ENCODE measurements at regions not wholly inside any gene's neighbourhood (a gene's known extent, or its start where the extent isn't known, plus 50 kb on each side); places are given as distances from the start of the nearest gene placed in this dataset.
"Not testable (repeated sequence)": the region's sequence is repeated elsewhere in the genome, so short reads cannot be mapped to it uniquely, and the experiment has no call there.

GRCh38 chr6:139962654-139963347 lies 588.4 kb upstream of the CITED2 start:
- no peak for DNase-seq (ENCODE audit: low spot score)

- DNase-seq (ENCODE audit: low spot score), result no peak
These were observed 586.7 kb upstream of the CITED2 start for GRCh38 chr6:139961190-139961589.

DNA sequence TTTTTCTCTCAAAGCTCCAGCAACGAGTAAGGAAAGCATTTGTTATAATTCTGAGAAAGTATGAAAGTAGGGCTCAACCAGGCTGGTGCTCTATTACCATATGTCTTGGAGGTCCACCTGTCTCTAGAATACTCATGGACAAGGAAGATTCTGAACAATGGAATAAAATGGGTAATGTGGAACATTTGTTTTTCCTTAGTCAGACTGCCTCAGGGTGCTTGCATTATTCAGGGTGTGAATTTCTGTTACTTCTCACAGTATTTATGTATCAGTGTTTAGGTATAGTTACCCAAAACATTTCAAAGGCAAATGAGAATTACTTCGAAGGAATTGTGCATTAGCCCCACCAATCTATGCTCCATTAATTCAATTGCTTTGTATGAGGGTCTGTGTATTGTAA lies 586.2 kb upstream of the CITED2 start:
- no peak for DNase-seq (ENCODE audit: low spot score)

- DNase-seq (ENCODE audit: low spot score), result no peak
These were observed 581.1 kb upstream of the CITED2 start for GRCh38 chr6:139955366-139956155.

GRCh38 chr6:139954463-139955071 lies 580.1 kb upstream of the CITED2 start:
- no peak for DNase-seq (ENCODE audit: low spot score)

GRCh38 chr6:139953780-139954179 lies 579.3 kb upstream of the CITED2 start:
- DNase-seq (ENCODE audit: low spot score), result not testable (repeated sequence)

GRCh38 chr6:139951172-139951571 lies 576.7 kb upstream of the CITED2 start:
- DNase-seq (ENCODE audit: low spot score), result no peak

DNA sequence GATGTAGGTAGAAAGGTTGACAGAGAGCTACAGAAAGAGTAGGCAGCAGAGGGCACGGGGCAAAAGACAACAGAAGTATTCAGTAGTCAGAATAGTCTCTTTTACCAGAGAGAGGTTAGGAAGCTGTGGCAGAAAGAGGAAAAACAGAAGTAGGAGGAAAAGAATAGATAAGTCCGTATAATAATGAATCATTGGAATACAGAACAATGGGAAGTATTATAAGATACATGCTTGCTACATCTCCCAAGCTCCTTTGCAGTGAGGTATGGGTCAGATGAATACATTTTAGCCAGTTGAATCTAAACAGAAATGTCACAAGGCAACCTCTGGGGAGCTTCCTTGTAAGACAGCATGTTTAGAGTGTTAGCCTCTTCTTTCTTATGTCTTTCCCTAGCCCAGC lies 570.5 kb upstream of the CITED2 start:
- no peak for DNase-seq (ENCODE audit: low spot score)

DNA sequence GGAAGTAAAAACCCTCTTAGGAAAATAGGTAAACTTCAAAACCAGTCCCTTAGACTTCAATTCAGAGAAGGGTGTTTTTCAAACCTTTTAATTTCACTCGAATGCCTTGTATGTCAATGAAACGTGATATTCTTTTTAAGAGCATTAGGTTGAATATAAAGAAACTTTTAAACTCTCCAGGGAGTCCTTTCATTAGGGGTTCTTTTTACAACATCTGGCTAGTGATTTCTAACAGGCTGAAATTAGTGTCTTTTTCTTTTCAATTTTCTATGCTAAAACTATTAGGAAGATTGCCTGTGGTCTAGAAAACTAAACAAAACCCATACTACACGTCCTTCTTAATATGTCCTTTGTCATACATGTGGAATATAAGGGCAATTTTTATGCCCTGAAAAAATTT lies 569.7 kb upstream of the CITED2 start:
- no peak for DNase-seq (ENCODE audit: low spot score)

- DNase-seq (ENCODE audit: low spot score), result no peak
These were observed 568.9 kb upstream of the CITED2 start for GRCh38 chr6:139943391-139943790.

- DNase-seq (ENCODE audit: low spot score), result no peak
These were observed 567.9 kb upstream of the CITED2 start for GRCh38 chr6:139942331-139942730.

DNA sequence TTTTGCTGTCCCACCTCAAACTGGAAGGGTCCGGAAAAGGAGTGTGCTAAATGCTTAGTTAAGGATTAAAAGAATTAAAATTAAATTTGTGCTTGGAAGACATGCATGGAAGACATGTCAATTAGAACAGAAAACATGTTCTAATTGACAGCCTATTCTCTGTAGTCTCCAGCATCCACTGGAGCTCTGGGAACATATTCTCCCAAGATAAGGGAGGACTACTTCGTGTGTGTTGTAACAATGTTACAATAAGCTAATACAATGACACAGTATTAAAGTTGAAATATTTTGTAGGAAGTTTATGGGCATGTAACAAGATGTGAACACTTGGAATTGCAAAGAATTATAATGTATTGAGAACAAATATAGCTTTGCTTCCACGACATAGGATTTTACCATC lies 567.4 kb upstream of the CITED2 start:
- DNase-seq (ENCODE audit: low spot score), result no peak

DNA sequence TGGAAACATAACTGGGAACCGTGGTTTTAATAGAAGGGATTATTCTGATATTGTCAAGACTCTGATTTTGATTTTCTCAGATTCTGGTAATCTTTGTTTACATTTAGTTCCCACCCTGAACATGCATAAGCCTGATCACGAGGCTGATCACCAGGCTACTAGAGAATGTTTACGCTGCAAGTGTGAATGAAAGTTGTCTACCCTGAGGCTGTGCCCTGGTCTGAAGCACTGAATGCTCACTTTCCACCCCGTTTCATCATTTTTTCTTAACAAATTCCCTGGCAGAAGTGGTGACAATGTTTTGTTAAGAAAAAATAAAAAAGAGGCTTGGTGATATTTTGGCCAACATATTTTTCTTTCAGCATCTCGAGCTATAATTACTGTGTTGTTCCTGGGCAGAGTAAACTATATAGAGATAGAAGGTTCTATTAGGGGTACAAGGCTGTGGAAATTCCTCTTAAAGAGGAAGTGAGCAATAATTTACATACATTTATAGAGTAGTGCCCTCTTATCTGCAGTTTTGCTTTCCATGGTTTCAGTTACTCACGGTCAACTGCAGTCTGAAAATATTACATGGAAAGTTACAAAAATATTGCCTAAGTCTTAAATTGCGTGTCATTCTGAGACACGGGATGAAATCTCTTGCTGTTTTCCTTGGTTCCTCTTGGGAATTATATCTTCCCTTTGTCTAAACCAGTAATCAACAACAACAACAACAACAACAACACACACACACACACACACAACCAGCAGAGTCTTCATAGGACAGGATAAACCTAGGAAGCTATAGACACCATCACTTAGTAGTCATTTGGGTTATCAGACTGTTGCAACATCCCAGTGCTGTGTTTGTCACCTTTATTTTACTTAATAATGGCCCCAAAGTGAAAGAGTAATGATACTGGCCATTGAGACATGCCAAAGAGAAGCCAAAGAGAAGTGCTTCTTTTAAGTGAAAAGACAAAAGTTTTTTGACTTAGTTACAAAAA lies 566.6 kb upstream of the CITED2 start:
- no peak for DNase-seq (ENCODE audit: low spot score)

- no peak for DNase-seq (ENCODE audit: low spot score)
These were observed 564.9 kb upstream of the CITED2 start for GRCh38 chr6:139939189-139939979.

GRCh38 chr6:139932671-139933070 lies 558.2 kb upstream of the CITED2 start:
- DNase-seq (ENCODE audit: low spot score), result no peak

- DNase-seq (ENCODE audit: low spot score), result no peak
These were observed 557.3 kb upstream of the CITED2 start for GRCh38 chr6:139931747-139932146.

DNA sequence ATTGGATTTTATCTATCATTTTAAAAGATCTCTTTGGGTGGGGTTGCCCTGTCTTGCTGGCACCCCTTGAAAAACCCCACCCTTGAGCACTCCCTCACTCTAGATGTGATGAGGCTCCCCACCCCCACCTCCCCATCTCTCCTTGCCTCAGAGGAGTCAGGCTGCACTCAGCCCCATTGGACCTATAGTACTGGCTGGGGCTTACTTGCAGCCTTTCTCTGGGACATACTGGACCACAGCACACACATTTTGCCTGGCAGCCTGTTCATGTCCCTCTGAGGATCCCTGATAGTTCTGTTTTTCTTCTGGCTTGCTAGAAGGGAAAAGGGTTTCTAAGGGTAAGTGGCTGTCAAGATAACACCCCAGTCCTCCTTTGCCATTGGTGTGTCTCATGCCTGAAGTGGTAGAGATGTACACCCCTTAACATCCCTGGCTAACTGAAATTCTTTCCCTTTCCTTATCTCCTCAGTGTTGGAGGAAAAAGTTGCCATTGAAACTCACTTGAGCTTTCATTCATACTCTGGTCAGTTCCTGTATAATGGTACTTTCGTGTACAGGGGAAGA lies 553.4 kb upstream of the CITED2 start:
- no peak for DNase-seq (ENCODE audit: low spot score)

GRCh38 chr6:139927236-139927635 lies 552.8 kb upstream of the CITED2 start:
- DNase-seq (ENCODE audit: low spot score), result no peak

- no peak for DNase-seq (ENCODE audit: low spot score)
These were observed 552.3 kb upstream of the CITED2 start for GRCh38 chr6:139926711-139927110.

GRCh38 chr6:139925894-139926641 lies 551.6 kb upstream of the CITED2 start:
- DNase-seq (ENCODE audit: low spot score), result no peak
